GM20431 (cell line): ENCODE measurements at regions not wholly inside any gene's neighbourhood (a gene's known extent, or its start where the extent isn't known, plus 50 kb on each side); places are given as distances from the start of the nearest gene placed in this dataset.

Experiments used
- in situ Hi-C: fragments of 300-500 bp; cut with MseI, MboI; formaldehyde crosslinking; loops from one replicate; pipeline ENCODE4 v1.15.0; 2020; ENCODE audit warnings: low sequenced_read_pairs; ENCODE audit not compliant: unreplicated experiment

GRCh38 chr2:8630676-8631464 is 51.0 kb upstream of the ID2 start:
- in situ Hi-C loops, result no loop called here

- in situ Hi-C loops, result no loop called here
These were observed 50.3 kb upstream of the ID2 start for GRCh38 chr2:8631465-8632005.
